ENCODE measurements at regions not wholly inside any gene's neighbourhood (a gene's known extent, or its start where the extent isn't known, plus 50 kb on each side); places are given as distances from the start of the nearest gene placed in this dataset.
A peak's percentile ranks its signal among the peaks of the same experiment; 100 is the strongest.
"Not testable (repeated sequence)": the region's sequence is repeated elsewhere in the genome, so short reads cannot be mapped to it uniquely, and the experiment has no call there.

DNA sequence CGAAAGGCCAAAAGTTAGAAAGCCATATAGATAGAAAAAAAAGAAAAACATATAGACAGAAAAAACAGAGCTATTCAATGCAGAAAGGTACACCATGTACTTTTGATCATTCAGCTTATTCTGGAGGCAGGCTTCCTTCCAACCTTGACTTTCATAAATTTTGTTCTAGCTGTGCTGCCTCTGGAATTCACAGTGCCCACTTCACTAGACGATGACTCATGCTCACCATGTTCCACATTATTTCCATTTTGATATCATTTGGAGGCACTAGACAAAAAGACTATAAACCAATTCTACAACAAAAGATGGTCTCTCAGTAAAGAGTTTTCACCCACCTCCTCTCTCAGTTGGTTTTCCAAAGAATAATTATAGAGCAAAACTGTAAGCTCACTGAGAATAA, 229.0 kb upstream of the IPO5 start:
- DNase-seq (ENCODE audit: low spot score), result no peak

GRCh38 chr13:97726664-97727280, 226.7 kb upstream of the IPO5 start:
- DNase-seq (ENCODE audit: low spot score), result no peak

- no peak for DNase-seq (ENCODE audit: low spot score)
Measured at GRCh38 chr13:97727991-97728390, 225.5 kb upstream of the IPO5 start.

DNA sequence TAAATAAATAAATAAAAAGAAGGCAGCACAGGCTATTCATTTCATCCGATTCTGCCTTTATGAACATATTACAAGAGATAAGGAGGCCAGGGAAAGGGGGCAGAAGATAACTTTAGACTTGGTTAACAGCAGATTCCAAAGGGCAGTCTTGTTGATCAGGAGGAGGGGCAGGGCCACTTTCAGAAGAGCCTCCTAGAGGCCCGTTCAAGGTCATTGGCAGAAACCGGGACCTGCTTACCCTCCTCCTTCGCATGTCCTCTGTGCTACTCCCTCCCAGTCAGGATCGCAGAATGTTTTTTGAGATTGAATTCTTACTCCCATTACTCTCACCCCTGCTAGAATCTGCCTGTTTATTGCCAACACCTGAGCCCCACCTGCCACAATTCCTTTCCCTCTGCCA, 217.0 kb upstream of the IPO5 start:
- no peak for DNase-seq (ENCODE audit: low spot score)

- DNase-seq (ENCODE audit: low spot score), result no peak
Measured at GRCh38 chr13:97742084-97742483, 211.4 kb upstream of the IPO5 start.

- DNase-seq (ENCODE audit: low spot score), result no peak
Measured at GRCh38 chr13:97743938-97744337, 209.5 kb upstream of the IPO5 start.

GRCh38 chr13:97746649-97747048, 206.8 kb upstream of the IPO5 start:
- no peak for DNase-seq (ENCODE audit: low spot score)

GRCh38 chr13:97749174-97749573, 204.3 kb upstream of the IPO5 start:
- DNase-seq (ENCODE audit: low spot score), result no peak

DNA sequence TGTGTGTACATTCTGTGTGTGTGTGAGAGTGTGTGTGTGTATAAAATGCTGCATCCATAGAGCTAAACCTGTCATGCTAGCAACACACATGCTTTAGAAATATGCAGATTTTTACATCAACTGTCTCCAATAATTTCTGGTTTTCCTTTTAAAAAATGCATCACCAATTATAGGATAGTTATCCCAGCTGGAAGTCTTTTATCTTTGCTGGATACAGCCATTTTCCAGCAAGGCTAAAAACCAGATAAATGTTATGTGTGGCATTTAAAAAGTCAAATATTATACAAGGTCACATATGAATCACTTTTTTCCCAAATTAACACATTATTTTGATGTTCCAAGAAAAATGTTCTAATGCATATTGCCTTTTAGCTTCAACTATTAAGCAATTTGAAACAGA, 202.0 kb upstream of the IPO5 start:
- DNase-seq (ENCODE audit: low spot score), result no peak

- DNase-seq (ENCODE audit: low spot score), result peak; percentile 40
Measured at GRCh38 chr13:97752961-97753668, 200.4 kb upstream of the IPO5 start.

- no peak for DNase-seq (ENCODE audit: low spot score)
Measured at GRCh38 chr13:97753942-97754670, 199.4 kb upstream of the IPO5 start.

- DNase-seq (ENCODE audit: low spot score), result no peak
Measured at GRCh38 chr13:97757807-97758206, 195.7 kb upstream of the IPO5 start.

GRCh38 chr13:97758317-97758716, 195.2 kb upstream of the IPO5 start:
- DNase-seq (ENCODE audit: low spot score), result no peak

GRCh38 chr13:97761796-97762540, 191.5 kb upstream of the IPO5 start:
- no peak for DNase-seq (ENCODE audit: low spot score)

DNA sequence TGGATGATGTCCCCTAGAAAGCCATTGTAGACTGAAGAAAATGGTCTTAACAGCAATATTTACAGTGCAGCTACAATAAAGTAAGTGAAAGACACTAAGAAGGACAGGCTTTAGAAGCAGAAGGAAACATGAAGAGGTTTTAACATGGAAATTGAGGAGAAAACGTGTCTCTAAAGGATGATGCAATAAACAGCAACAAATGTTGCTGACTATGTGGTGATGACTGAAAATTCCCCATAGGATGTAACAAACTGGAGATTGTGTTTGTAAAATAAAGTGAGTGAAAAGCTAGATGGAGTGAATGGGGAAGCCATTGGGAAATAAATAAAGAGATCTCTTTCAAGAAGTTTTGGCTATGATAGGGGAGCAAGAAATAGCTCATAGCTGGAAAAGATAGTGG, 186.7 kb upstream of the IPO5 start:
- no peak for DNase-seq (ENCODE audit: low spot score)

GRCh38 chr13:97768134-97768533, 185.3 kb upstream of the IPO5 start:
- no peak for DNase-seq (ENCODE audit: low spot score)

- not testable (repeated sequence) for DNase-seq (ENCODE audit: low spot score)
Measured at GRCh38 chr13:97770231-97770630, 183.2 kb upstream of the IPO5 start.

DNA sequence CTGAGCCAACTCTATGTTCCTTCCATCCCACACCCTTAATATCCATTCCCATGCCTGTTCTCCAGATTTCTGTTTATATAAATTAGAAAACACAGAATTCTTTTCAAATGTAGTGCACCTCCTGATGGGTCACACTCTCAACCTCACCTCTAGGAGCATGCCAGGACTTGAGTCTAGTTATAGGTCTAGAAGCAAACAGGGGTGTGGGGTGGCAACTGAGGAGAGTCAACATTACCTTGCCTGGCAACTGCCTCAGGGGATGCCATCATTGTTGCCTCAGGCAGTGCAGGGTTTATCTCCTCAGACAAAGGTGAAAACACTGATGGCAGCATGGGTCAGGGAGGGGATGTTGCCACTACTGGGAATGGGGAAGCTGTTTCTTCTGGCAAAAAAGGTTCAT, 181.0 kb upstream of the IPO5 start:
- not testable (repeated sequence) for DNase-seq (ENCODE audit: low spot score)

GRCh38 chr13:97774391-97775100, 178.9 kb upstream of the IPO5 start:
- DNase-seq (ENCODE audit: low spot score), result not testable (repeated sequence)

- no peak for DNase-seq (ENCODE audit: low spot score)
Measured at GRCh38 chr13:97780486-97780885, 173.0 kb upstream of the IPO5 start.

GRCh38 chr13:97781891-97782305, 171.6 kb upstream of the IPO5 start:
- no peak for DNase-seq (ENCODE audit: low spot score)

- DNase-seq (ENCODE audit: low spot score), result no peak
Measured at GRCh38 chr13:97786510-97786909, 167.0 kb upstream of the IPO5 start.

Measured in D341Med (cell line).